GM13976 (cell line): ENCODE measurements at regions not wholly inside any gene's neighbourhood (a gene's known extent, or its start where the extent isn't known, plus 50 kb on each side); places are given as distances from the start of the nearest gene placed in this dataset.

Experiments used
- DNase-seq: peaks from one replicate; pipeline ENCODE4 v3.0.0; 2012; ENCODE audit warnings: low spot score
- CTCF ChIP-seq: IDR thresholded peaks from 2 replicates; pipeline ENCODE4 v1.5.1; 2012; ENCODE audit warnings: borderline replicate concordance, mild to moderate bottlenecking; ENCODE audit not compliant: insufficient read depth; ENCODE audit errors: extremely low read depth, missing control alignments, control extremely low read depth
- in situ Hi-C: fragments of 300-500 bp; cut with MboI; formaldehyde crosslinking; loops from one replicate; pipeline ENCODE4 v1.12.0; 2022; ENCODE audit warnings: low sequenced_read_pairs, mixed read lengths, inconsistent platforms; ENCODE audit not compliant: unreplicated experiment

- in situ Hi-C loops: no loop called here
- TF ChIP-seq CTCF: no peak
- DNase-seq: no peak
Observed at GRCh38 chr22:27543460-27543859, 258.1 kb downstream of the MN1 start.

- no peak for DNase-seq
- in situ Hi-C loops: no loop called here
- no peak for TF ChIP-seq CTCF
Observed at GRCh38 chr22:27545085-27545484, 256.5 kb downstream of the MN1 start.

- no peak for TF ChIP-seq CTCF
- no peak for DNase-seq
- in situ Hi-C loops: no loop called here
Observed at GRCh38 chr22:27546157-27546935, 255.2 kb downstream of the MN1 start.

- TF ChIP-seq CTCF: no peak
- in situ Hi-C loops: no loop called here
- DNase-seq: no peak
Observed at GRCh38 chr22:27551402-27551801, 250.2 kb downstream of the MN1 start.

- in situ Hi-C loops: no loop called here
- no peak for DNase-seq
- TF ChIP-seq CTCF: no peak
Observed at GRCh38 chr22:27552176-27552575, 249.4 kb downstream of the MN1 start.

GRCh38 chr22:27552863-27553262 lies 248.7 kb downstream of the MN1 start:
- no peak for DNase-seq
- in situ Hi-C loops: no loop called here
- TF ChIP-seq CTCF: no peak
